Breast epithelium (tissue), 4 donors: ENCODE measurements at regions not wholly inside any gene's neighbourhood (a gene's known extent, or its start where the extent isn't known, plus 50 kb on each side); places are given as distances from the start of the nearest gene placed in this dataset.

Experiments
- DNase-seq, 2 donors: peaks; one replicate each; pipeline ENCODE4 v3.0.0-alpha.2; 2019; ENCODE audit warnings: low spot score in 2 of 2
- H3K27ac ChIP-seq, 2 donors: fragments of 200-600 bp; sonication (generic) in 1 of 2; one replicate each; pipeline ENCODE4 v1.5.1; 2016 to 2019; ENCODE audit warnings: mild to moderate bottlenecking in 1 of 2
- H3K27me3 ChIP-seq, 2 donors: fragments of 200-600 bp; sonication (generic) in 1 of 2; one replicate each; pipeline versions ENCODE4 v1.5.1 to v1.6.0; 2017 to 2019; ENCODE audit warnings: control low read depth in 1 of 2, mild to moderate bottlenecking in 1 of 2
- H3K36me3 ChIP-seq: fragments of 200-600 bp; one replicate; pipeline ENCODE4 v1.5.1; 2019
- H3K4me1 ChIP-seq, 2 donors: fragments of 200-600 bp; sonication (generic); one replicate each; pipeline ENCODE4 v1.5.1; 2016 to 2019; ENCODE audit warnings: control low read depth in 1 of 2
- H3K4me3 ChIP-seq, 3 donors: fragments of 200-600 bp; sonication (generic); 1 replicate in 2 of 3; 2 replicates in 1 of 3; pipeline ENCODE4 v1.5.1; 2016 to 2019; ENCODE audit warnings: mild to moderate bottlenecking in 3 of 3, moderate library complexity in 2 of 3
- H3K9me3 ChIP-seq, 2 donors: fragments of 200-600 bp; sonication (generic) in 1 of 2; one replicate each; pipeline ENCODE4 v1.5.1; 2016 to 2019; ENCODE audit warnings: control low read depth in 1 of 2
- CTCF ChIP-seq, 3 donors: fragments of 450-650 bp; IDR thresholded peaks; one replicate each; pipeline ENCODE4 v1.5.1; 2016 to 2017; ENCODE audit warnings: antibody characterized with exemption in 3 of 3, mild to moderate bottlenecking in 3 of 3, moderate library complexity in 3 of 3
- POLR2A ChIP-seq: fragments of 450-650 bp; IDR thresholded peaks from one replicate; pipeline ENCODE4 v1.6.1; 2016; ENCODE audit warnings: antibody characterized with exemption, mild to moderate bottlenecking, moderate library complexity
- POLR2AphosphoS5 ChIP-seq, 3 donors: sonication (generic); formaldehyde crosslinking; IDR thresholded peaks; one replicate each; pipeline ENCODE4 v1.6.1; 2017; ENCODE audit warnings: antibody characterized with exemption in 3 of 3
- intact Hi-C: fragments of 100-400 bp; cut with DNase I; formaldehyde crosslinking; loops from one replicate; pipeline ENCODE4 v1.15.1; 2023; ENCODE audit warnings: low total_unique reads

GRCh38 chr2:43041173-43041591 is 185.2 kb downstream of the ZFP36L2 start:
- no peak overlapping the region for H3K4me3 ChIP-seq
- H3K4me1 ChIP-seq, result peaks cover 8 to 11% of the 10 kb centered on the region in 2 donors
- no peak for DNase-seq
- TF ChIP-seq POLR2AphosphoS5 (IDR thresholded peaks at IDR 0.05) (no peak), CTCF (IDR thresholded peaks at IDR 0.05) (no peak), POLR2A (no peak)
- H3K27ac ChIP-seq, result peak overlapping the region; percentile 71 to 91
- H3K27me3 ChIP-seq, result no peaks in the 10 kb centered on the region
- H3K36me3 ChIP-seq, result no peaks in the 10 kb centered on the region
- intact Hi-C loops, result no loop called here
- no peaks in the 10 kb centered on the region for H3K9me3 ChIP-seq

- no peaks in the 10 kb centered on the region for H3K36me3 ChIP-seq
- no peaks in the 10 kb centered on the region for H3K9me3 ChIP-seq
- intact Hi-C loops, result no loop called here
- H3K4me3 ChIP-seq, result no peak overlapping the region
- H3K4me1 ChIP-seq, result peaks cover 5 to 8% of the 10 kb centered on the region in 2 donors
- H3K27ac ChIP-seq, result peak overlapping the region; percentile 90 to 91
- DNase-seq, result no peak
- TF ChIP-seq POLR2AphosphoS5 (IDR thresholded peaks at IDR 0.05) (no peak), CTCF (IDR thresholded peaks at IDR 0.05) (no peak), POLR2A (no peak)
- H3K27me3 ChIP-seq, result no peaks in the 10 kb centered on the region
Measured at GRCh38 chr2:43040084-43040854, 186.1 kb downstream of the ZFP36L2 start.

- TF ChIP-seq POLR2A, result no peak
- peak in 1 of 3 donors; percentile 38 for TF ChIP-seq POLR2AphosphoS5 (IDR thresholded peaks at IDR 0.05)
- no peaks in the 10 kb centered on the region for H3K27me3 ChIP-seq
- H3K27ac ChIP-seq, result peak overlapping the region; percentile 90 to 91
- H3K4me3 ChIP-seq, result peak overlapping the region in 2 of 3 donors; percentile 39 to 50
- no peaks in the 10 kb centered on the region for H3K36me3 ChIP-seq
- no peaks in the 10 kb centered on the region for H3K9me3 ChIP-seq
- DNase-seq, result peak in 1 of 2 donors; percentile 82
- intact Hi-C loops, result loop anchor here (10.0 kb wide), 1 partner anchor 45 kb away; no protein-coding TSS in a partner anchor
- peaks cover 5 to 8% of the 10 kb centered on the region in 2 donors for H3K4me1 ChIP-seq
Measured at GRCh38 chr2:43039376-43040080, 186.9 kb downstream of the ZFP36L2 start.

GRCh38 chr2:43038696-43039094 is 187.7 kb downstream of the ZFP36L2 start:
- H3K4me1 ChIP-seq, result peaks cover 5 to 8% of the 10 kb centered on the region in 2 donors
- intact Hi-C loops, result loop anchor here (10.0 kb wide), 1 partner anchor 46 kb away; no protein-coding TSS in a partner anchor

More at GRCh38 chr2:43038696-43039094, 187.7 kb downstream of the ZFP36L2 start:
- TF ChIP-seq POLR2A (no peak), CTCF (IDR thresholded peaks at IDR 0.05) (no peak), POLR2AphosphoS5 (IDR thresholded peaks at IDR 0.05) (no peak)
- Histone ChIP-seq H3K27me3 (no peaks in the 10 kb centered on the region), H3K27ac (peak overlapping the region; percentile 90 to 91), H3K4me3 (peak overlapping the region in 2 of 3 donors; percentile 39 to 50), H3K9me3 (no peaks in the 10 kb centered on the region), H3K36me3 (no peaks in the 10 kb centered on the region)
- no peak for DNase-seq
